ENCODE measurements at regions not wholly inside any gene's neighbourhood (a gene's known extent, or its start where the extent isn't known, plus 50 kb on each side); places are given as distances from the start of the nearest gene placed in this dataset.
A peak's percentile ranks its signal among the peaks of the same experiment; 100 is the strongest.

DNA sequence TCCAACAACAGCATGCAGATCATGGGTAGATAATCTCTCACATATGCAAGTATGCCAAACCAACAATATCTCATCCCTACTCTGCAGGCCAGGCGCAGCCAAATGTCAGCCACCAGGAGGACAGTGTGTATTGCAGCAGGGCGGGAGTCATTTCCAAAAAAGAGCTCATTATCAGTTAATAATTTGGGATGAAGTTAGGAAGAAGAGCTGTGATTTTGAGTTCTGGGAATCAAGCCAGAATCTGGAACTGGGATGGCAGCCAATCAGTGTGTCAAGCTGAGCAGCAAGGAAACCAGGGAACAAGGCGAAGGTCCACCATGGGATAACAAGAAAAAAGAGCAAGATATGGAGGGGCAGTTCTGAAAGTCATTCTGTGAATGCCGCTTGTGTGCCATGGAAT, 88.2 kb upstream of the CAMK2D start:
- intact Hi-C loops (cut with DNase I, micrococcal nuclease), result no loop called here
- no peak for ATAC-seq
- Mint-ChIP-seq H3K4me3 (no peak overlapping the region), H3K9me3 (ENCODE audit: low read depth) (peaks cover 4% of the 10 kb centered on the region), H3K27me3 (no peaks in the 10 kb centered on the region), H3K27ac (no peak overlapping the region), H3K36me3 (ENCODE audit: low read depth) (no peaks in the 10 kb centered on the region), H3K4me1 (peaks cover 3% of the 10 kb centered on the region)
- ChIA-PET POLR2A (interaction anchor here (0.6 kb wide), 1 partner anchor 94 kb away, joined by 3 read pairs; no protein-coding TSS in a partner anchor), CTCF (interaction anchor here (0.6 to 0.7 kb wide), 2 partner anchors 24 to 807 kb away, joined by 3 to 4 read pairs; no protein-coding TSS in a partner anchor)
- no peak for DNase-seq

DNA sequence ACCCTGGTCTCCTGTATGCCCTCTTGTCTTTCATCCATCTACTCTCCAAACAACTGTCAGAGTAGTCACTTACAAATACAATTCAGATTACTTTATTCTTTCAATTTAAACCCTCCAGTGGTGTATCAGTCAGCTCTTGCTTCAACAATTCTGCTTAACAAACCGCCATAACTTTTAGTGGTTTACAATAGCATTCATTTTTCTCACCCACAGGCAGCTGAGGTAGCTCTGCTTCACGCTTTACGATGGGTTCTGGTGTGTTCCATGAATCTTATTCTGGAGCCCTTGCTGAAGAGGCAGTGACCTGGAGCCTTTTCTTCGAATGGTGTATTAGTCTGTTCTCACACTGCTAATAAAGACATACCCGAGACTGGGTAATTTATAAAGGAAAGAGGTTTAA, 86.2 kb upstream of the CAMK2D start:
- peaks cover 2% of the 10 kb centered on the region for H3K9me3 Mint-ChIP-seq (ENCODE audit: low read depth)
- intact Hi-C loops (cut with DNase I, micrococcal nuclease), result no loop called here
- peaks cover 5% of the 10 kb centered on the region for H3K4me1 Mint-ChIP-seq
- no peaks in the 10 kb centered on the region for H3K36me3 Mint-ChIP-seq (ENCODE audit: low read depth)
- no peaks in the 10 kb centered on the region for H3K27me3 Mint-ChIP-seq
- ATAC-seq, result no peak
- no peak for DNase-seq
- POLR2A ChIA-PET, result no interaction called here
- CTCF ChIA-PET, result interaction anchor here (0.5 kb wide), 1 partner anchor 78 kb away, joined by 3 read pairs; no protein-coding TSS in a partner anchor
- no peak overlapping the region for H3K4me3 Mint-ChIP-seq
- H3K27ac Mint-ChIP-seq, result no peak overlapping the region

DNA sequence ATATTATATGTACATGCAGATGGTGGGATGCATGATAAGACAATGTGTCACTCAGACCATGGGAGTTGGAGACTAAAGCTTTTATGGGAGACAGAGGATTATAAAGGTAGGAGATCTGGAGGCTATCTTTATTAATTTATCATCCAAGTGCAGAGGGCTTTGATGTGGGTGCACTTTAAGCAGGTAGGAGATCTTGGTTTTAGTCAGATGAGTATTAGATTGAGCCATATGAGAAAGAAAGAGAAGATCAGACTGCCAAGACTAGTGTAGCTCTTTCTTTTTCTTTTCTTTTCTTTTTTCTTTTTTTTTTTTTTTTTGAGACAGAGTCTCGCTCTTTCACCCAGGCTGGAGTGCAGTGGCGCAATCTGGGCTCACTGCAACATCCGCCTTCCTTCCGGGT, 84.9 kb upstream of the CAMK2D start:
- ATAC-seq (no peak), DNase-seq (no peak)
- Mint-ChIP-seq H3K27me3 (no peaks in the 10 kb centered on the region), H3K27ac (no peak overlapping the region), H3K4me3 (no peak overlapping the region), H3K9me3 (ENCODE audit: low read depth) (no peaks in the 10 kb centered on the region), H3K4me1 (peaks cover 5% of the 10 kb centered on the region), H3K36me3 (ENCODE audit: low read depth) (no peaks in the 10 kb centered on the region)
- ChIA-PET POLR2A (no interaction called here), CTCF (interaction anchor here (1.0 kb wide), 1 partner anchor 9 kb away, joined by 3 read pairs; no protein-coding TSS in a partner anchor)
- intact Hi-C loops (cut with DNase I, micrococcal nuclease), result no loop called here

DNA sequence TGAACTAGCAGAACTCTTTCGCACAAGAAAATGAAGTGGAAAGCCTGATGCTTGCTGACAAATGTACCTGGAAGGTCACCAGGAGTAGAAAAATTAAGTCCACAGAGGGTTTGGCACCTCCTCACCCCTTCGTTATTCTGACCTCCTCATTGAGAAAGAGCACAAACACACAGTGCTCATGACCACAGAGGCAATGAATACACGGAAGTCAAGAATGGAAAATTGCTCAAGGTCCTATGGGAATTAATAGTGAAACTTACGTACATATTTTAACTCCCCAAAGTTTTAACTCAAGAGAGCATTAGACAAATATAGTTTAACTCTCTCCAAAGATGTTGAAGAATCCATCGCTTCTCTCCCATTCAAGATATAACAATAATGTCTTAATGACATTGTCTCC, 83.6 kb upstream of the CAMK2D start:
- CTCF ChIA-PET, result no interaction called here
- intact Hi-C loops (cut with DNase I, micrococcal nuclease), result no loop called here
- H3K4me3 Mint-ChIP-seq, result no peak overlapping the region
- H3K27ac Mint-ChIP-seq, result no peak overlapping the region
- no peaks in the 10 kb centered on the region for H3K27me3 Mint-ChIP-seq
- POLR2A ChIA-PET, result no interaction called here
- peaks cover 5% of the 10 kb centered on the region for H3K4me1 Mint-ChIP-seq
- ATAC-seq (no peak), DNase-seq (no peak)
- no peaks in the 10 kb centered on the region for H3K36me3 Mint-ChIP-seq (ENCODE audit: low read depth)
- no peaks in the 10 kb centered on the region for H3K9me3 Mint-ChIP-seq (ENCODE audit: low read depth)

DNA sequence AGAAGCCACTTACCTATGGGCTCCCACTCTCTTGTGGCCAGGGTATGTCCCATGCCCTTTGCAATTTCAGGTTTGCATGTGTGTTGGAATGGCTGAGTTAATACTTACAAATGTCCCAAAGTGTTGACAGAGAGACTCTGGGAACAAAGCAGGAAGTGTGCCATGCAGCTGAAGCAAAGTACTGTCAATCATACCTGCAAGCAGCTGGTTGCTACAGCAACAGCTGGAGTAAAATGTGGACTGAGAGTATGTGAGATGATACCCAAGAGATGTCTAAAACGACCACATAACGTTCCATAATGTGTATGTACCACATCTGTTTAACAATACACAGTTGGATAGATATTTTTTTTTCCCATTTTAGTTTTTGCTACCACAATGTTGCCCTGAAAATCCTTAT, 82.8 kb upstream of the CAMK2D start:
- Mint-ChIP-seq H3K27ac (no peak overlapping the region), H3K4me1 (peaks cover 5% of the 10 kb centered on the region), H3K36me3 (ENCODE audit: low read depth) (no peaks in the 10 kb centered on the region), H3K27me3 (no peaks in the 10 kb centered on the region), H3K4me3 (no peak overlapping the region), H3K9me3 (ENCODE audit: low read depth) (no peaks in the 10 kb centered on the region)
- ChIA-PET POLR2A (no interaction called here), CTCF (no interaction called here)
- DNase-seq (no peak), ATAC-seq (no peak)
- intact Hi-C loops (cut with DNase I, micrococcal nuclease), result no loop called here

DNA sequence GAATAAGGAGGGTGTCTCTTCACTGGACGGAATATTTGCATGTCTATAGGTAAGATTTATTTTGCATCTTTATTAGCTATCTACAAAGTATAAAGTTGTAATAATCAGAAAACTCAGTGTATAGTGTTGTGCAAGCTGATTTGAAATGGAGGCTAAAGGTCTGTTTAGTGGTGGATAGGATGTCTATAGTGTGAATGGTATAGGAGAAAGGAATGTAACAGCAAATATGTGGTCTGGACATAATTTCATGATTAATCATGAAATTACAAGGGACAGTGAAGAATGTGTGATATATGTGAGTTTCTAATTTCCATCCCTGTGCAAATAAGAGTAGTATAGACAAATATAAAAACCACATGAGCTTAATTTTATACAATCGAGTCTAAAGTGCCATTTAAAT, 79.3 kb upstream of the CAMK2D start:
- DNase-seq (no peak), ATAC-seq (no peak)
- CTCF ChIA-PET, result no interaction called here
- no peaks in the 10 kb centered on the region for H3K27me3 Mint-ChIP-seq
- no peaks in the 10 kb centered on the region for H3K36me3 Mint-ChIP-seq (ENCODE audit: low read depth)
- intact Hi-C loops (cut with DNase I, micrococcal nuclease), result no loop called here
- H3K4me3 Mint-ChIP-seq, result no peak overlapping the region
- no peaks in the 10 kb centered on the region for H3K9me3 Mint-ChIP-seq (ENCODE audit: low read depth)
- peaks cover 11% of the 10 kb centered on the region for H3K4me1 Mint-ChIP-seq
- POLR2A ChIA-PET, result no interaction called here
- H3K27ac Mint-ChIP-seq, result no peak overlapping the region

DNA sequence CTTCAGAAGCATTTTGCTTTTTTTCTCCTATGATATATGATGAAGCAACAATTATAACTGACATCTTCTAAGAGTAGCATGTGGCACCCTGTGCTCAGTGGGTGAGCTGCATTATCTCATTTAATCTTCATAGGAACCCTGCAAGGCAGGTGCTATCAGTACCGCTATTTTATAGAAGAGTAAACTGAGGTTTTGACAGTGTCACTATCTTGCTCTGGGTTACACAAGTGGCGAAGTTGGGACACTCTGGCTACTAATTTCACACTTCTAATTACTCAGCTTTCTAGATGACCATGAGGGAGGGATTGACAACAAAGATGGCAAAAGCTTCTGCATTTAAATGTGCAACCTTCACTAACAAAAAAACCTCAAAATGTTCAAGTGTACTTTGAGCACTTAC, 76.9 kb upstream of the CAMK2D start:
- no peak for DNase-seq
- POLR2A ChIA-PET, result no interaction called here
- intact Hi-C loops (cut with DNase I, micrococcal nuclease), result no loop called here
- H3K4me1 Mint-ChIP-seq, result peaks cover 8% of the 10 kb centered on the region
- ATAC-seq, result no peak
- no peak overlapping the region for H3K4me3 Mint-ChIP-seq
- no peak overlapping the region for H3K27ac Mint-ChIP-seq
- no peaks in the 10 kb centered on the region for H3K9me3 Mint-ChIP-seq (ENCODE audit: low read depth)
- no peaks in the 10 kb centered on the region for H3K27me3 Mint-ChIP-seq
- CTCF ChIA-PET, result interaction anchor here (1.5 kb wide), 1 partner anchor 14 kb away, joined by 3 read pairs; no protein-coding TSS in a partner anchor
- no peaks in the 10 kb centered on the region for H3K36me3 Mint-ChIP-seq (ENCODE audit: low read depth)

DNA sequence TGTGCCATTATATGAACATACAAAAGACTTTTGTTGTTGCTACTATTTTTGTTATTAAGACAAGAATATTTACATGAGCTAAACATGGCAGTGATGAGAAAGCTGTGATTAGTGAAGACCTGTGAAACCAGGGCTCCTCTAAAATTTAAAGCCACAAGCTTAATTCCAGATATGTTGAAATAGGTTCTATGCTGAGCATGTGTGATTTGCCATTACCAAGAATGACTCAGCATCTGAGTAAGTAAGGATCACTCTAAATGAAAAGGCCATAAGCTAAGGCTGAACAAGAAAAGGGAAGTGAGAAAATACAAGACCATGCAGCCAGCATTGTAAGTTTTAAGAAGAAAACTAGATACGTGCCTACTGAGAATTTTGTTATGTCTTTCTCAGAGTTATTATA, 75.9 kb upstream of the CAMK2D start:
- H3K4me1 Mint-ChIP-seq, result peaks cover 8% of the 10 kb centered on the region
- DNase-seq (no peak), ATAC-seq (peak; percentile 77)
- H3K4me3 Mint-ChIP-seq, result no peak overlapping the region
- intact Hi-C loops (cut with DNase I, micrococcal nuclease), result no loop called here
- POLR2A ChIA-PET, result no interaction called here
- H3K27me3 Mint-ChIP-seq, result no peaks in the 10 kb centered on the region
- H3K9me3 Mint-ChIP-seq (ENCODE audit: low read depth), result no peaks in the 10 kb centered on the region
- CTCF ChIA-PET, result interaction anchor here (0.8 to 1.4 kb wide), 2 partner anchors 9 to 53 kb away, joined by 3 to 4 read pairs; no protein-coding TSS in a partner anchor
- no peak overlapping the region for H3K27ac Mint-ChIP-seq
- H3K36me3 Mint-ChIP-seq (ENCODE audit: low read depth), result no peaks in the 10 kb centered on the region

DNA sequence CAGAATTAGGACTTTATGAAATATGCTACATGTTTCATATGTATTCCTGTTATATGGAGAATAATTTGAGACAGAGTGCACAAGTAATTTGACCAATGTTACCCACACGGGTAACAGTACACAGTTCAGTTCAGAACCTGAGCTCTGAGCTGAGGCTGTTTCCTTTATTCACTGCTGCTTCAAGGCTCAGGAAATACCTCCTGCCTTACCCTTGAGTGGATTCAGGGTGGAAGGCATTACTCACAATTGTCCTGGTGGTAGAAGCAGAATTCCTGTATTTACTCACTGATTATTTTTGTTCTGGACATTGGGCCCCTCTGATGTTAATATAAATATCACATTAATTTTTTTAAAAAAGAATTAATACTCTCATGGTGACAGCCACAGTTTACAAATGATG, 73.5 kb upstream of the CAMK2D start:
- Mint-ChIP-seq H3K27me3 (no peaks in the 10 kb centered on the region), H3K4me3 (no peak overlapping the region), H3K27ac (no peak overlapping the region), H3K9me3 (ENCODE audit: low read depth) (no peaks in the 10 kb centered on the region), H3K4me1 (peaks cover 8% of the 10 kb centered on the region), H3K36me3 (ENCODE audit: low read depth) (no peaks in the 10 kb centered on the region)
- DNase-seq (no peak), ATAC-seq (no peak)
- intact Hi-C loops (cut with DNase I, micrococcal nuclease), result no loop called here
- POLR2A ChIA-PET, result no interaction called here
- CTCF ChIA-PET, result no interaction called here

DNA sequence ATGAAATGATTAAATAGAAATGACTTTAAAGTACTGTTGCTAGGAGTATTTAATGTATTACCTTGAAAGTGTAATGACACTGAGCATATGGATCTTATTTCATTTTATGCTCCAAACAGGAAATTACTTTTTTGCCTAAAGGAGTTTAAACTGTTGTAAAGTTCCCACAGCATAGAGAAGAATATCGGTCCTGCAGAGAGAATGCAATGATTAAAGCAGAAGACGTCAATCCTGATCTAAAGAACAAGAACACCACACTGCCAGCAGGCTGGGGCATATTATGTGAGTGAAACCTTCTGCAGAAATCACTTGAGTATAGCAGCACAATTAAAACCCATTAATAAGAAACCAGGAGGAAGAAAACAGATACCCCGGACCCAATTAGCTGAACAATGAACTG, 72.8 kb upstream of the CAMK2D start:
- CTCF ChIA-PET, result interaction anchor here (1.7 kb wide), 1 partner anchor 10 kb away, joined by 4 read pairs; no protein-coding TSS in a partner anchor
- intact Hi-C loops (cut with DNase I, micrococcal nuclease), result no loop called here
- POLR2A ChIA-PET, result no interaction called here
- H3K4me1 Mint-ChIP-seq, result peaks cover 8% of the 10 kb centered on the region
- no peak overlapping the region for H3K27ac Mint-ChIP-seq
- peaks cover 2% of the 10 kb centered on the region for H3K27me3 Mint-ChIP-seq
- DNase-seq (no peak), ATAC-seq (no peak)
- no peaks in the 10 kb centered on the region for H3K9me3 Mint-ChIP-seq (ENCODE audit: low read depth)
- H3K36me3 Mint-ChIP-seq (ENCODE audit: low read depth), result no peaks in the 10 kb centered on the region
- no peak overlapping the region for H3K4me3 Mint-ChIP-seq

DNA sequence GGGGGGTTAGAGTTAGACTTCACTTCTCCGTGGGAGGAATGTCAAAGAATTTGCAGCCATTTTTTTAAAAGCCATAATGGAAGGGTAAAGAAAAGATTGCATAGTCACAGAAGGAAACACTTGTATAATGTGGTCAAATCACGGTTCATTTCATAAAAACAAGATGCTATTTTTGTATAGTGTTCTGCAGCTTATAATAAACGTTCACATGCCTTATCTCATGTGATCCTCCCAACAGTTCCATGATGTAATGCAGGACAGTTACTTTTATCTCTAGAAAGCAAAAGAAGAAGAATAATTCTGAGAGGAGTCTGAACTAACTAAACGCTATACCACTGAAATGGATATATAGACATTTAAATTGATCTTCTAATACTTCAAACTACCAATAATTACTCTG, 71.3 kb upstream of the CAMK2D start:
- H3K36me3 Mint-ChIP-seq (ENCODE audit: low read depth), result no peaks in the 10 kb centered on the region
- ChIA-PET POLR2A (no interaction called here), CTCF (interaction anchor here (0.7 to 1.7 kb wide), 2 partner anchors 8 to 28 kb away, joined by 3 to 4 read pairs; no protein-coding TSS in a partner anchor)
- ATAC-seq (no peak), DNase-seq (no peak)
- peaks cover 10% of the 10 kb centered on the region for H3K4me1 Mint-ChIP-seq
- intact Hi-C loops (cut with DNase I, micrococcal nuclease), result no loop called here
- no peaks in the 10 kb centered on the region for H3K9me3 Mint-ChIP-seq (ENCODE audit: low read depth)
- no peak overlapping the region for H3K4me3 Mint-ChIP-seq
- peaks cover 2% of the 10 kb centered on the region for H3K27me3 Mint-ChIP-seq
- no peak overlapping the region for H3K27ac Mint-ChIP-seq

DNA sequence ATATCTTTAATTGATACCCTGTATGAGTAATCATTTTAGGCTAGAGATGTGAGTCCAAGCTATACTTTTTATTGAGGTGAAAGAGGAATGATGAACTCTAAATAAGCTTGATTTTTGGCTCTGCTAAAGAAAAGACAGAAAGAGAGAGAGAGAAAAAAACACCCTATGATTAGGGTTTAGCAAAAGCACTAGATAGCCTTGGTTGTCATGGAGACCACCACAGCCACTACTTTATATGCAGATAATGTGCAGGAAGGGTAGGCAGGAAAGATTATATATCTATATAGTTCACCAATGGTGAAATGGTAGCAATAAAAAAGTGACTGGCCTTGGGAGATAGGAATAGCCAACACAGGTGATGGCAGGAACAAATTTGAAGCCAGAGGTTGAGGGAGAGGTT, 69.9 kb upstream of the CAMK2D start:
- intact Hi-C loops (cut with DNase I, micrococcal nuclease), result no loop called here
- no peaks in the 10 kb centered on the region for H3K36me3 Mint-ChIP-seq (ENCODE audit: low read depth)
- H3K27ac Mint-ChIP-seq, result no peak overlapping the region
- POLR2A ChIA-PET, result no interaction called here
- H3K4me3 Mint-ChIP-seq, result no peak overlapping the region
- ATAC-seq, result no peak
- H3K4me1 Mint-ChIP-seq, result peaks cover 9% of the 10 kb centered on the region
- H3K27me3 Mint-ChIP-seq, result peaks cover 2% of the 10 kb centered on the region
- CTCF ChIA-PET, result interaction anchor here (1.5 kb wide), 1 partner anchor 12 kb away, joined by 7 read pairs; no protein-coding TSS in a partner anchor
- no peaks in the 10 kb centered on the region for H3K9me3 Mint-ChIP-seq (ENCODE audit: low read depth)
- no peak for DNase-seq

DNA sequence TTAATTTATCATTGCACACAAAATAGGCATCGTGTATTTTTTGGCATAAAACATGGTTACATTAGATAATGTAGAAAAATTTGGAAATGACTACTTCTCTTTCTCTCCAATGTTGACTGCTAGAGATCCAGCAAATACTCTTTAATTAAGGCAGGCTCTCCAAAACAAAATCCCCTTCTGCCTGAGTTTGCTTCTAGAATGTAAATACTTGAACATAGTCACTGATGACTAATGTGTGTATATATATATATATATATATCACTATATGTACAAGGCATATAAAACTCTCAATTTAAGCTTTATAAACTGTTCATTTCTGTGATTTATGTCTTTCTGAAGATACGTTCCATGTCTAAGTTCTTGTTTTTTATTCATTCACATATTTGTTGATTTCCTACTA, 67.2 kb upstream of the CAMK2D start:
- H3K9me3 Mint-ChIP-seq (ENCODE audit: low read depth), result no peaks in the 10 kb centered on the region
- intact Hi-C loops (cut with DNase I, micrococcal nuclease), result loop anchor here in 1 of 2 experiments (10.0 kb wide), 1 partner anchor 144 kb away; no protein-coding TSS in a partner anchor
- H3K4me1 Mint-ChIP-seq, result peaks cover 34% of the 10 kb centered on the region
- no peaks in the 10 kb centered on the region for H3K36me3 Mint-ChIP-seq (ENCODE audit: low read depth)
- peaks cover 2% of the 10 kb centered on the region for H3K27me3 Mint-ChIP-seq
- no peak overlapping the region for H3K4me3 Mint-ChIP-seq
- DNase-seq (no peak), ATAC-seq (no peak)
- POLR2A ChIA-PET, result no interaction called here
- H3K27ac Mint-ChIP-seq, result no peak overlapping the region
- CTCF ChIA-PET, result no interaction called here

All from activated CD4-positive, alpha-beta T cell treated with anti-CD3 and anti-CD28 coated beads for 36 hours (primary cell).